IMR-90 (cell line): ENCODE measurements at regions not wholly inside any gene's neighbourhood (a gene's known extent, or its start where the extent isn't known, plus 50 kb on each side); places are given as distances from the start of the nearest gene placed in this dataset.

ENCODE experiments used
- ATAC-seq: fragments of 200-7000 bp; cut with Tn5 transposase; 2 replicates; pipeline ENCODE4 v1.9.1; 2020; ENCODE audit warnings: low read depth, mild to moderate bottlenecking, moderate library complexity
- BruUV-seq: library from RNA; stranded (reverse); fragments of 400-500 nt; replicated peaks from 2 replicates; lab custom pipeline; 2021; lab: Mats Ljungman, UMichigan
- CTCF ChIA-PET: fragments of 300-600 bp; formaldehyde crosslinking; extraction: SDS; loops from one replicate; lab custom pipeline; 2021; ENCODE audit warnings: antibody characterized with exemption; lab: Yijun Ruan, JAX
- POLR2A ChIA-PET: fragments of 300-600 bp; sonication (Branson Sonifier 250); formaldehyde crosslinking; loops from one replicate; lab custom pipeline; 2022; ENCODE audit warnings: antibody characterized with exemption; ENCODE audit not compliant: unreplicated experiment; lab: Charles Lee
- DNase-seq: peaks from one replicate; pipeline ENCODE4 v3.0.0; 2013
- H2AFZ ChIP-seq: replicated peaks from 2 replicates; pipeline ENCODE3; 2013; ENCODE audit warnings: low read length, mild to moderate bottlenecking; ENCODE audit not compliant: poor library complexity
- H2AK5ac ChIP-seq: 2 replicates; pipeline ENCODE4 v1.6.1; 2013; ENCODE audit warnings: low read depth, low read length, inconsistent platforms
- H2AK9ac ChIP-seq: replicated peaks from 2 replicates; pipeline ENCODE3; 2013; ENCODE audit warnings: mild to moderate bottlenecking, low read depth, low read length, moderate library complexity; ENCODE audit not compliant: poor library complexity
- H2BK120ac ChIP-seq: 2 replicates; pipeline ENCODE4 v1.6.1; 2013; ENCODE audit warnings: low read depth, low read length, inconsistent platforms
- H2BK15ac ChIP-seq: 3 replicates; pipeline ENCODE4 v1.6.1; 2013; ENCODE audit warnings: low read depth, low read length, inconsistent platforms
- H2BK20ac ChIP-seq: 2 replicates; pipeline ENCODE4 v1.6.1; 2013; ENCODE audit warnings: low read depth, mild to moderate bottlenecking, inconsistent platforms, low read length, moderate library complexity
- H2BK5ac ChIP-seq: 2 replicates; pipeline ENCODE4 v1.6.1; 2013; ENCODE audit warnings: mild to moderate bottlenecking, low read depth, low read length, inconsistent platforms; ENCODE audit not compliant: poor library complexity, severe bottlenecking
- H3K14ac ChIP-seq: replicated peaks from 2 replicates; pipeline ENCODE4 v1.6.1; 2013; ENCODE audit warnings: low read depth, low read length, inconsistent platforms
- H3K18ac ChIP-seq: 2 replicates; pipeline ENCODE4 v1.6.1; 2013; ENCODE audit warnings: low read depth, low read length, control low read depth
- H3K23ac ChIP-seq: 2 replicates; pipeline ENCODE4 v1.6.1; 2013; ENCODE audit warnings: low read depth, low read length, inconsistent platforms
- H3K27ac ChIP-seq: 2 replicates; pipeline ENCODE4 v1.5.1; 2013; ENCODE audit warnings: mild to moderate bottlenecking, control low read depth, low read length; ENCODE audit not compliant: insufficient read depth
- H3K27me3 ChIP-seq: 2 replicates; pipeline ENCODE4 v1.6.1; 2013; ENCODE audit warnings: low read length; ENCODE audit not compliant: control insufficient read depth, insufficient read depth
- H3K36me3 ChIP-seq: 2 replicates; pipeline ENCODE4 v1.6.1; 2013; ENCODE audit warnings: low read length, mixed read lengths; ENCODE audit not compliant: control insufficient read depth, insufficient read depth
- H3K4ac ChIP-seq: 2 replicates; pipeline ENCODE4 v1.6.1; 2013; ENCODE audit warnings: low read depth, low read length, inconsistent platforms
- H3K4me1 ChIP-seq: 2 replicates; pipeline ENCODE4 v1.6.1; 2013; ENCODE audit warnings: low read length, mixed read lengths; ENCODE audit not compliant: control insufficient read depth, insufficient read depth
- H3K4me2 ChIP-seq: 2 replicates; pipeline ENCODE4 v1.6.1; 2013; ENCODE audit warnings: low read depth, mild to moderate bottlenecking, control low read depth, low read length, moderate library complexity
- H3K4me3 ChIP-seq: 2 replicates; pipeline ENCODE4 v1.5.1; 2013; ENCODE audit warnings: low read depth, mild to moderate bottlenecking, control low read depth, low read length, moderate library complexity; ENCODE audit not compliant: insufficient read depth
- H3K56ac ChIP-seq: 2 replicates; pipeline ENCODE4 v1.6.1; 2013; ENCODE audit warnings: low read length, inconsistent platforms; ENCODE audit not compliant: insufficient read depth; ENCODE audit errors: extremely low read depth
- H3K79me1 ChIP-seq, 2 experiments: 2 replicates each; pipeline ENCODE4 v1.6.1; 2013; ENCODE audit warnings: low read length in 2 of 2, inconsistent platforms in 1 of 2, low read depth in 1 of 2
- H3K9ac ChIP-seq: 2 replicates; pipeline ENCODE4 v1.6.1; 2013; ENCODE audit warnings: low read depth, low read length, control low read depth
- H3K9me1 ChIP-seq: 2 replicates; pipeline ENCODE4 v1.6.1; 2013; ENCODE audit warnings: low read length, inconsistent platforms; ENCODE audit not compliant: insufficient read depth
- H3K9me3 ChIP-seq: 2 replicates; pipeline ENCODE4 v1.6.1; 2013; ENCODE audit warnings: low read length; ENCODE audit not compliant: control insufficient read depth, insufficient read depth
- H4K20me1 ChIP-seq: 2 replicates; pipeline ENCODE4 v1.6.1; 2013; ENCODE audit warnings: low read length, inconsistent platforms; ENCODE audit not compliant: insufficient read depth
- H4K5ac ChIP-seq: 2 replicates; pipeline ENCODE4 v1.6.1; 2013; ENCODE audit warnings: mild to moderate bottlenecking, low read depth, low read length, control low read depth
- H4K8ac ChIP-seq, 2 experiments: 2 replicates each; pipeline ENCODE4 v1.6.1; 2013; ENCODE audit warnings: low read depth in 2 of 2, low read length in 2 of 2, control low read depth in 1 of 2, inconsistent platforms in 1 of 2
- H4K91ac ChIP-seq: 2 replicates; pipeline ENCODE4 v1.6.1; 2013; ENCODE audit warnings: low read depth, low read length, inconsistent platforms; ENCODE audit not compliant: insufficient read depth
- BHLHE40 ChIP-seq: fragments of 150-350 bp; IDR thresholded peaks from 2 replicates; pipeline ENCODE4 v1.6.1; 2016; ENCODE audit warnings: mild to moderate bottlenecking, low read depth, low read length
- CEBPB ChIP-seq: IDR thresholded peaks from 2 replicates; pipeline ENCODE4 v1.6.1; 2012; ENCODE audit warnings: low read depth, low read length, improper control_type of control experiment
- CHD1 ChIP-seq: IDR thresholded peaks from 2 replicates; pipeline ENCODE4 v1.6.1; 2012; ENCODE audit warnings: low read depth, low read length, improper control_type of control experiment
- CTCF ChIP-seq: conservative IDR thresholded peaks from 2 replicates; pipeline ENCODE4 v1.5.1; 2012; ENCODE audit warnings: mild to moderate bottlenecking, low read depth, low read length, improper control_type of control experiment
- ELK1 ChIP-seq: fragments of 150-350 bp; IDR thresholded peaks from 2 replicates; pipeline ENCODE4 v1.6.1; 2016; ENCODE audit warnings: low read depth, mild to moderate bottlenecking, low read length, moderate library complexity, borderline replicate concordance
- FOS ChIP-seq: fragments of 150-350 bp; IDR thresholded peaks from 2 replicates; pipeline ENCODE4 v1.6.1; 2016; ENCODE audit warnings: low read depth, low read length
- MAFK ChIP-seq: IDR thresholded peaks from 2 replicates; pipeline ENCODE4 v1.6.1; 2012; ENCODE audit warnings: low read depth, low read length, improper control_type of control experiment
- MAZ ChIP-seq: IDR thresholded peaks from 2 replicates; pipeline ENCODE4 v1.6.1; 2012; ENCODE audit warnings: low read depth, mild to moderate bottlenecking, low read length, improper control_type of control experiment, moderate library complexity, borderline replicate concordance
- MXI1 ChIP-seq: IDR thresholded peaks from 2 replicates; pipeline ENCODE4 v1.6.1; 2012; ENCODE audit warnings: low read depth, mild to moderate bottlenecking, low read length, moderate library complexity, borderline replicate concordance
- POLR2A ChIP-seq: IDR thresholded peaks from 2 replicates; pipeline ENCODE4 v1.6.1; 2012; ENCODE audit warnings: mild to moderate bottlenecking, low read depth, low read length
- RCOR1 ChIP-seq: IDR thresholded peaks from 2 replicates; pipeline ENCODE4 v1.6.1; 2012; ENCODE audit warnings: mild to moderate bottlenecking, low read length, improper control_type of control experiment; ENCODE audit not compliant: insufficient replicate concordance
- RFX5 ChIP-seq: IDR thresholded peaks from 2 replicates; pipeline ENCODE4 v1.8.0; 2012; ENCODE audit warnings: low read depth, mild to moderate bottlenecking, low read length, moderate library complexity
- SMC3 ChIP-seq: fragments of 150-350 bp; IDR thresholded peaks from 2 replicates; pipeline ENCODE4 v1.6.1; 2016; ENCODE audit warnings: low read depth, mild to moderate bottlenecking, antibody characterized with exemption, low read length, moderate library complexity
- USF2 ChIP-seq: fragments of 150-350 bp; IDR thresholded peaks from 2 replicates; pipeline ENCODE4 v1.6.1; 2017; ENCODE audit warnings: mild to moderate bottlenecking, antibody characterized with exemption, low read length, low read depth
- WGBS, 2 experiments: methylation state at CpG; one replicate each; pipeline versions ENCODE4 v1.1.5 to v1.1.7; 2013; ENCODE audit warnings: missing lambda C conversion rate in 2 of 2; ENCODE audit not compliant: insufficient read length in 1 of 2; ENCODE audit errors: extremely low coverage in 2 of 2; 5-methylcytosine and 5-hydroxymethylcytosine counted together
- dilution Hi-C: fragments of 300-500 bp; cut with HindIII; formaldehyde crosslinking; loops from one replicate; pipeline ENCODE4 v1.14.3; 2018; ENCODE audit warnings: low sequenced_read_pairs; ENCODE audit not compliant: unreplicated experiment
- in situ Hi-C: fragments of 300-500 bp; cut with MboI; formaldehyde crosslinking; loops from 3 replicates; pipeline ENCODE4 v1.14.3; 2019; ENCODE audit warnings: low sequenced_read_pairs, inconsistent platforms, mixed read lengths
- intact Hi-C: fragments of 100-400 bp; cut with micrococcal nuclease; formaldehyde crosslinking; loops from 2 replicates; pipeline ENCODE4 v1.10.0; 2022

DNA sequence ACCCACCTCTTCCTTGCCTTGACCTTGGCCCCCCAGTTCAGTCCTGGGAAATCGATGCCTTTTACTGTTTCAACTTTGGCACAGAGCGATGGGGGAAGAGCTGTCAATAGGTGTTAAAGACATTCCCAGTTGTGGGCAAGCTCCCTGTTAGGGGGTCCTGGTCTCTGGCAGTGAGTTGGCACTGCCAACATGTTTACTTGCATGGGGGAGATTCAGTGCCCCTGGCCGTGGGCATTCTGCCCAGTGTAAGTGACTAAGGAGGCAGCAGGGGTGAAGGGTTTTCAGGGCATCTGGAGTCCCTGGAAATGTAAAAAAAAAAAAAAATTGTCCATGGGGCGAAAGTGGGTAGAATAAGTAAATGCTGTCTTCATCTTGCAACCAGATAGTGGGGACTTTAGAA is 407.0 kb downstream of the PTPRU start:
- Histone ChIP-seq H2AK5ac (no peak overlapping the region), H3K4me3 (no peak overlapping the region), H3K36me3 (no peaks in the 10 kb centered on the region), H4K91ac (no peak overlapping the region), H3K4me1 (peaks cover 2% of the 10 kb centered on the region; the same call in 1 of the 2 replicates), H3K27me3 (peaks cover 2% of the 10 kb centered on the region), H2BK15ac (no peak overlapping the region), H3K4ac (no peak overlapping the region), H3K9ac (no peak overlapping the region), H3K18ac (no peak overlapping the region), H3K4me2 (no peak overlapping the region), H2BK120ac (no peak overlapping the region), H3K27ac (no peak overlapping the region), H3K56ac (no peak overlapping the region), H4K8ac (no peak overlapping the region), H3K14ac (no peak overlapping the region), H4K20me1 (no peaks in the 10 kb centered on the region), H2AFZ (no peak overlapping the region), H2BK5ac (no peak overlapping the region), H3K9me3 (no peaks in the 10 kb centered on the region), H2BK20ac (no peak overlapping the region), H3K23ac (no peak overlapping the region), H4K5ac (no peak overlapping the region), H3K9me1 (peaks cover 10% of the 10 kb centered on the region), H2AK9ac (no peak overlapping the region), H3K79me1 (no peaks in the 10 kb centered on the region)
- in situ Hi-C loops (no loop called here), dilution Hi-C loops (no loop called here), intact Hi-C loops (no loop called here)
- BruUV-seq: no TSS peak
- DNase-seq: no peak
- TF ChIP-seq MXI1 (no peak), MAZ (no peak), FOS (no peak), POLR2A (no peak), CHD1 (no peak), RFX5 (no peak), RCOR1 (no peak), CEBPB (no peak), ELK1 (no peak), USF2 (no peak), CTCF (no peak), SMC3 (no peak), BHLHE40 (no peak), MAFK (no peak)
- no CpG with 5 or more reads among the region's 4 CpGs for WGBS, 2 experiments
- ATAC-seq: no peak
- ChIA-PET CTCF (no interaction called here), POLR2A (no interaction called here)
